Stimulated activated CD8-positive, alpha-beta memory T cell treated with anti-CD3 and anti-CD28 coated beads, Interleukin-7, amount 100 ng/mL, for 48 hours (primary cell): ENCODE measurements at regions not wholly inside any gene's neighbourhood (a gene's known extent, or its start where the extent isn't known, plus 50 kb on each side); places are given as distances from the start of the nearest gene placed in this dataset.
A peak's percentile ranks its signal among the peaks of the same experiment; 100 is the strongest.

Experiments used
- DNase-seq, 2 donors: peaks; one replicate each; pipeline ENCODE4 v3.0.0-alpha.2; 2020; ENCODE audit warnings: low read depth in 1 of 2; ENCODE audit errors: extremely low read depth in 1 of 2

DNA sequence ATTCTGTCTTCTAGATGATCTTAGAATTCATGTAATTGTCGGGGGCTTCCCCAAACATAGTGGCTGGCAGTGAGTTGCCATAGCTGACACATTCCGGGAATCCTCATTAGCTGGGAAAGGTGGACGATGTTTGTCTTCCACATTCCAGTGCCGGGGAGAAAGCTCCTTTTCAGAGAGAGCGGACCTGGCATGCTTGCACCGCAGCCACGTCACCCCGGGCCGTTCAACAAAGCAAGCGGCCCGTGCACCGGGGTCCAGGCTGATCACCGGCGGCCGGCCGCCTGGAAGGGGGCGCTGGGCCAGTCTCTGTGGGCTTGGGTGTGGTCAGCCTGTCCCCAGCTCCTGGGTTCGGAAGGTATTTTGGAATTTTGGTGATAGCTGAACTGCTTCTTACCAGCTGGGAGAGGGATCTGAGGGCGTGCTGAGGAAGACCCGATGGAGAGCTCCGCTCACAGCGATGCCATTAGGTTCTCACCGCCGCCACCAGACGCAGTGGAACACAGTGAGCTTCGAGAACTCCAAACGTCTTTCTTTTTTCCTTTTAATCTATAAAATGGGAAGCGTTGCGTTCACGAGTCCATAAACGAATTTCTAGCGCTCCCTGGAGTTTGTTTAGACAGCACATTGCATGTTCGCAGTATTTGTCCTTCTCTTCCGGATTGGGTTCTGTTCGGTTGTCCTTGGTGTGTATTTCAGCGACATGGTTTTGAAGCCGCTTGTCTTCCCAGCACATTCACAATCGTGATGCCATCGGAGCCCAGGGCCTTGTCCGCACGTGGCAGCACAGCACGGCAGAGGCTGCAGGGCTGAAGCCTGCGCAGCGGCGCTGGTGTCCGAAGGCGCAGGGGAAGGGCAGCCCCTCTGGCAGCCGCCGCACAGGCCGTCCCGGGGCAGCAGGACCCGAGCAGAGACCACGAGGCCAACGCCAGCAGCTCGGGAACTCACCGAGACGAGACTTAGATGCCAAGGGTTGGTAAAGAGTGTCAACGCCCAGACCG lies 557.6 kb downstream of the QKI start:
- DNase-seq, result no peak

DNA sequence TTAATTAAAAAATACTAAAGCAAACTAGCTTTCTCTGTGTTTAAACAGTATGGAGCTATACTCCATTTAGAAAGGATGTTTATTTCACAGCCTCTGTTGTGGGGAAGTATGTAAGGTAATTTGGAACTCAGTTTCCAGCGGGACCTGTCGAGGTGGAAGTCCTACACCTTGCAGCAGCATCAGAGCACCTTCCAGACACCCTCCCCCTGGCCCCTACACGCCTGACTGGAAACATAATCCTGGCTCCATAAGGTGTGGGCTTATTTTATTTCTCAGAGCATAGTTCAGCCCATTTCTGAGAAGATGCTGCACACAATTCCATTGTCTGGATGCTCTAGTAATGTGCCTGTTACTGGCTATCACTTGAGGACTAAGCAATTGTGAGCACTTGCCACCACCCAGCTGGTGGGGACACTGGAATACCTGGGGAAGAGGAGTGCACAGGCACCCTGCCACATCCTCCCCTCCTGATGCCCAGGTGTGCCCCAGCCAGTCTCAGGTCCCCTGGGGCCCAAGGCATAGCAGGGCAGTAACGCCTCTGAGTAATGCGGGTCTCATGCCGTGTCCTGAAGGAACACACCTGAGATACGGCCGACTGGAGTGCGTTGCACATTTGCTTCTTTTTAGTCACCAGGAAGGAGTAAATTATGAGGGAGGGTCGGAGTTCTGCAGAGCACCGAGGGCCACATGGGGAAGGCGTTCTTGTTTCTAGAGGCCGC lies 556.5 kb downstream of the QKI start:
- no peak for DNase-seq

DNA sequence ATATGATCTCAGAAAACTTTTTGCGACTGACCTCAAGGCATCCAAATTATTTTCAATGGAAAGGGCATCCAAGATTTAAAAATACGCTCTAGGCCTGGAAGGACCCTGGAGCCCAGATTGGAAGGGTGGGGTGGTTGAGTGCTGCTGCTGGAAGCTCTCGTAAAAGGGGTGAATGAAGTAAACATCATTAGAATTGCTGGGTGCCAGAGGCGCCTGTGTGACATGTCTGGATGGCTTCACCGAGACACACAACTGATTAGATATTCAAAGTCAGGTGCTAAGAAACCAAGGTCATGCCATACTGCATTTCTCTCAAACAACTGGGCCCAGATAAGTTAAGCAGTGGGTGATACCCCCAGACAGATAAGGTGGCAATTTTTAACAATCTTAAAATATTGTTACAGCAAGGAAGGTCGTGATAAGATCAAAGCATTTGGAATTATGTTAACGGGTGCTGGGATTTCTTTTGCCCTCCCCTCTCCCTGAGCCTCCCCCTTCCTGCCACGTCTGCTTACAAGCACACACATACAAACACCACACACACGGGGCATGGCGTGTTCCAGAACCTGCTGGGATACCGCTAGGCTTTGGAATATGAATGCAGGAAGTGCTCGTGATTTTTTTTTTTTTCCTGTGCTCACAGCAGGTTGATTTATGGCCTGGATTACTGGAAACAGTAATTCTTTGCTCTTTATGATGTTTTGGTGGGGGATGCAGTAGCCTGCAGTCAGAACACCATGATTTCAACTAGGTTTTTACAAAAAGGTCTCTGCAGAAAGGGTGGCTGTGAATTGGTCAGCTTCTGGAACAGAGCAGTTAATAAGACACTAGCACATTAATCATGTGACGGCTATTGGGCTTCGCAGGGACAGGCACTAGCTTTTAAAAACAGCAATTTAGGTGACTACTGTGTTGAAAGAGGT lies 551.2 kb downstream of the QKI start:
- DNase-seq, result no peak

DNA sequence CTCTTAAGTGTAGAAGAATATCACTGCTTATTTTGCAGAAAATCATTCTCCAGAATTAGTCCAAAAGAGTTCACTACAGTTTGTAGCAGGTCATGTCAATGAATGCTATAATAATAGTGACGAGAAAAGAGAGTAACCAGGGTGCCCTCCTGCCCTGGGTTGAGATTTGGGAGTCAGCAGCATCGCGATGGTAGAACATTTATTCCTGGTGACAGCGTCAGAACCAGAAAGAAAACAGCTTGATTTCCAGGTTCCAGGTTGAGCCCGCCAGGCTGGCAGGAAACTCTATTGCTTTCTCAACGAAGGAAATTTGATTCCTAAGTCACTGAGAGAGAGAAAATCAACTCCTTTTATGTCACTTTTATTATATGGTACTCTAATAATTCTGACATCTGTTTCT lies 550.3 kb downstream of the QKI start:
- DNase-seq, result no peak

DNA sequence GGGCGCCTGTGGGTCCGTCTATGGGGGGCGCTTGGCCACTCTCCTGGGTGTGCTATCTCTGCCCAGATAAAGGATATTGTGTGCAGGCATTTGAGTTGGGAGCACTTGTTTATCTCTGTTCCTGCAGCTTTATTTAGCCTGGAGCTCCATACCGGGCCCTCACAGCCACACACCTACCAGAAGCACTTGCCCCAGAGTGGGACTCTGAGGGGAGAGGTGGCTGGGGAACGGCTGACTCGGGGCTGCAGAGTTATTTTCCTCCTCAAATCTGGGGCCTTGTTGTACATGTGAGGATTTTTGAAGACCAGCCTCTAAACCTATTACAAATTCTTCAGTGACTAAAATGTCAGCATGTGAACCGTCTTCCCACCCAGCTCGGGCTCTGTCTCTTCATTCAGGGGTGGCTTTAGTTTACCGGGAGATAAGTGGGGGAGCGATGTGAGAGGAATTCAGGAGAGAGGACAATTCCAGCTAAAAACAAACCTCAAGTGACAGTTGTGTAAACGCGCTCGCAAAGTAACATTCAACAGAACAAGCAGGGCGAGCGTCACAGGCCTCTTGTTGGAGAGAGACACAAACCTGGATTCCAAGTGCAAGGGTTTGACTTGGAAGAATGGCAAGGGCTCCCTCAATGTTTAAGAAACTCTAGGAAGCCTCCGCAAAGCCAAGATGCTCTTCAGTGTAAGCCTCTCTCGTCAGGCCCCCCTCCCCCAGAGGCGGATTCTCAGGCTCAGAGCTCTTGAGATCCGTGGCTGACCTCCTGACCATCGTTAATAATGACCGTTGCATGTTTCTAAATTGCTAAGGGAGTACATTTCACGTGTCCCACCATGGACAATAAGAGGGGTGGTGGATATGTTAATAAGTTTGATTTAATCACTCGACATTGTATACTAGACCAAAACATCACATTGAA lies 548.9 kb downstream of the QKI start:
- DNase-seq, result no peak

DNA sequence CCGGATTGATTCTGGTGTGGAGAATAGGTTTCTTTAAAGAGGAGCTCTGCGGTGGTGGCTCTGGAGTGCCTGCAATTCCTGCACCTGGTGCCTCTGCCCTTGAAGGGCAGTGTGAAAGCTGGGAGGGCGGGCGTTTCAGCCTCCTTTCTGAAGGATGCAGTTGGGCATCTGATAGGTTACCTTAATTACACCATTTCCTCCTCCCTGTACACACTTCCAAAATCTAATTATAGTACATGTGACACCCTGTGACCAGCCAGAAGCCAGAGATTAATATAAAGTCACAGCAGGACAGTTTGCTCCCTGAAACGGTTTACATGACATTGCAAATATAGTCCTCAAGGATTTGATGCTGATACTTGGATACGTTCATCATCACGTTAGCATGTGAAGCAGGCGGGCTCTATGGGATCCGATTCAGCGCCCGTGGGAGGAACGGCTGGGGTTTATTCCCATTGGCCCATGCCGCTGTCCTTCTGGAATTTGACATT lies 548.2 kb downstream of the QKI start:
- DNase-seq, result no peak

DNA sequence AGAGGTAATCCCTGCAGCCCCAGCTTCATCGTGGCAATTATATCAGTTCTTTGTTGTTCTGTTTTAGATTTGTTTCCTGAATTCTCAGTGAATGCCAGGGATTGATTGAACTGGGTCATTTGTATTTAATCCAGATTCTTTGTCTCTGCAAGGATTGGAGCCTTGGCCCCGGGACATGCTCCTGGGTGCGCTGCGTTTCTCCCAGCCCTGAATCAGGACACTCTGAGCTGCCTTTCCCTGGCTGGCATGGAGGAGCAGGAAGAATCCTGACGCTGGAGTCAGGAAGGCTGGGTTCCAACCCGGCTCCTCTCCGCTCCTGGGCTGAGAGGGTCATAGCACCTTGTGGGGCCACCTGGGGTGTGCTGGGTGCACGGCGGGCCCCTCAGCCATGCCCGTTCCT lies 545.6 kb downstream of the QKI start:
- no peak for DNase-seq

DNA sequence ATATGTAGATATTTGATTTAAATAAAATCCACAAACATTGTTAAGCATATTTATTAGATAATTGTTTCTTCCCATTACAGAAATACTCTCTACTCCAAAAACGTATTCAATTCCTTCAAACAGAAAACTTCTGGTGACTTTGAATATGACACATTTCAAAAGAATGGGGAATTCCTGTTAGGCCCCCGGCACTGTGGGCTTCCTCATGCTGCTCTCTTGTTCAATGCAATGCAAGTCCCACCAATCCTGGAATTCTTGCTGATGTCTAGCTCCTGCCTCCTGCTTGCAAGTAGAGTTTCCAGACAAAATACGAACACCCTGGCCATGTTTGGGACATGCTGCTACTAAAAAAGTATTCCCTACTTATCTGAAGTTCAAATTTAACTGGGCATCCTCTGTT lies 544.1 kb downstream of the QKI start:
- no peak for DNase-seq

DNA sequence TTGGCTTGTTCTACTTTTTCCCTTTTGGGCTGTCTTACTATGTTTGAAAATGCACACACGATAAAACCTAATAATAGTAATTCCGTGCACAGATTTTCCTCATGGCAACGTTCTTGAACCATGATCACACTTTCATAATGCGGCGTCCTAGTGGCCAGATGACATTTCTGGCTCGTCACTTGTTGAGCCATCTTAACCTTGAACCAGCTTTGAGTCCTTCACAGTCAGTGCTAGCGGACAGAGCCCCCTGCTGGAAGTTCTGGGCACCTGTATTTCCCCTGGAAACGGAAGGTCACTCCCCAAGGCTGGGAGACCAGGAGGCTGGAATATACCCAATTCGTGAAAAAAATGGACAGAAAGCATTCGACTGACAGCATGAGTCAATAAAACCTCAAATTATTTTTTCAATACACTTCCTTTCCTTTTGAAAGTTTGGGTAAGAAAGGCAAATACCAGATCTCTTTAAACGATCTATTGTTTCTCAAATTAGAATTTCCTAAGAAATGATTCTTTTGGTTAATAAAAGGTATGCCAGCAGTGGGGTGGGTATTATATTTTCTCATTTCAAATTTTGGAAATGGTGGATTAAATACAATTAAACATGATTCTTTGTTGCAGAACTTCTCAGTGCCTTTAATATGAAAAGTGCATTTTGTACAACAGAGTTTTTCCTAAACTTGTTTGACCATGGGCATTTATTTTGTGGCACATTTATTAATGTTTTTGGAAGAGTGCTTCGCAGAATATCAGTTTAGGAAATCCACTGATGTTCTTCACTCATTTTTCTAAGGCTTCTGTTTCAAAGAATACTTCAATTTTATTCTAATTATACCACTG lies 542.3 kb downstream of the QKI start:
- DNase-seq, result peak; percentile 6 to 34

DNA sequence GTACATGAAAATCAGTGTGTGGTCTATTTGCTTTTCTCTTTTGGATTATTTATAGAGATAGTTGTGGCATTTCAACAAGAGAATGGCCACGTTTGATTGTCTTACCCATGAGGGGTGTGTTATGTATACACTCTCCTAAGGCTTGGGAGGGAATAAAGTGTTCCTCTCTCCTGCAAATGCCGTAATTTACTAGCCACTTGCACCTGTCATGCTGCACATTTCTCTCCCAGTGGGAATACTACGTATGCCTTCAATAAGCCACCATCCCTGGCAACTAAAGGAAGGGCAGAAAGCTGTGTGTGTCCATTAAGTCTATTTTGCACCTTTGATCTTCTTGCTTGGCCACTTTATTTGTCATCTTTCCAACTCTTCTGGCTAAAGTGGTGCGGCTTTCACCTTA lies 541.2 kb downstream of the QKI start:
- DNase-seq, result no peak

DNA sequence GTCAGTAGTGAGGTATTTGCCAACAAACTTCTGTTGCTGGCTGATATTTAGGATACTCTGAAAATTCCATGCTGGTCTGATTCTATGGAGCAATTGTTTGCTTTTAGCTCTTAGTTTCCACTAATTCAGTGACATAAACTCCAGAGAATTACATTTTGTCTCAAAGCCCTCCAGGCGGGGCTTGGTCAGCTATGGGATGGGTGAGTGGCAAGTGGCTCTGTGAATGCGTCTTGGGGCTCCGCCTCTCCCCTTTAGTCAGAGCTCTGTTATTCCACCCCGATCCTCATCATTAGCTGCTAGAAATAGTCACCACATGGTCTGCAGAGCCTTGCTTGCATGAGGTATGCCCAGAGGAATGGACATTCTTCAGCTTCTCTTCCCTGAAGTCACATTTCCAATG lies 540.6 kb downstream of the QKI start:
- DNase-seq, result no peak

DNA sequence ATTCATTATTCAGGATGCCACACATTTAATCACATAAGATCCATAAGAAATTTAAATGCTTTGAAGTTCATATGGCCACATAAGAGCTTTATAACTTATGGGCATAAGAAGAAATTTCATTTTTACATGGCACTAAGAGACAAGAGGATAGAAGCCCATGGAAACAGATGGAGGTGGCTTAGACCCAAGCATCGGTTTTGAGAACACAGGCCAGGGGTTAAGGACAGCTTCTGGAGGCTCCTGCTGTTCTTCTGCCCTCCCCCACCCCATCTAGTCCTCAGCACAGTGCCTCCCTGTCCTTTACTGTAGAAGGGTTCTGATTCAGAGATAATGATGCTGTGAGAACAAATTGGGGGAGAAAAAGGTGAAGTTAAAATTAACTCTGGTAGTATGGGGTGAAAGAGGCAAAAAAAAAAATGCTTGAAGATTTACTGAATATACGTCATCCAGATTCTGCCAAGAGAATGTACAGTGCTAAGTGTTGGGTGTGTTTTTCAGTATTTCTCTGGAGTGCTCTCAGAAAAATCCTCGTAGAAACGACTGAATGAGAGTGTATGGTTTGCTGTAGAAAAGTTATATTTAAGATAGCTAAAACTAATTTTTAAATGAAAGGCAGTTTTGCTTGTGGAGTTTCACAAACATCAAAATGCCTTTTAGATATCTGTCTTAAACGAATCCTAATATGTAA lies 539.7 kb downstream of the QKI start:
- DNase-seq, result no peak

DNA sequence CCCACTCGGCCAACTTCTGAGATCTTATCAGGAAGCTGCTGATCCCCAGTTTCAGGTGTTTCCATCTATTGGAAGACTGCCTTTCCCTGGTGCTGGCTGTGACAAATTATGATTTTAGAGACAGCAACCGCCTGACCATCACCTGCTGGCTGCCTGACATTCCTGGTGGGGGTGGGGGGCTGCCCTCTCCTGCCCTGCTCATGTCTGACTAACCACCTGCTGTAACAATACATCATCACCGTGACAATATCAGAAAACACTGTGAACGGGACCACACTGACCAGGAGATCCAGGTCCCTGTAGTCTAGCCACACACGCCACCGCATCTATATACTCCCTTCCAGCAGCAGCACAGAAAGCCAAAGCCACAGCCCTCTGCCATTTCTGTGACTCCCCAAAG lies 537.5 kb downstream of the QKI start:
- DNase-seq, result no peak

DNA sequence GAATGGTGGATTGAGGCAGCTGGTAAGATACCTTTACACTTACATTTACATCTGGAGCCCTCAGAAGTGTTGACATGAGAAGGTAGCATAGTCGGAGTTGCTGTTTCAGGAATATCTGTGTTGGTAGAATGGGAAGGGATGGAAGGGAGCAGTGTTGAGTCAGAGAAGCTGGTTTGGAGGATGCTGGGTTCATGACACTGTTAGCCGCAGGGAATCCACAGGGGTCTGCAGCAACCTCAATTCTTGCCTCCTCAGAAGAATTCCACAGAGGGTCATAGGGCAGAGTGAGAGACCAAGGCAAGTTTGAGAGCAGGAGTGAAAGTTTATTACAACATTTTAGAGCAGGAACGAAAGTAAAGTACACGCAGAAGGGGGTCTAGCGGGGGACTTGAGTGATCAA lies 536.8 kb downstream of the QKI start:
- no peak for DNase-seq

DNA sequence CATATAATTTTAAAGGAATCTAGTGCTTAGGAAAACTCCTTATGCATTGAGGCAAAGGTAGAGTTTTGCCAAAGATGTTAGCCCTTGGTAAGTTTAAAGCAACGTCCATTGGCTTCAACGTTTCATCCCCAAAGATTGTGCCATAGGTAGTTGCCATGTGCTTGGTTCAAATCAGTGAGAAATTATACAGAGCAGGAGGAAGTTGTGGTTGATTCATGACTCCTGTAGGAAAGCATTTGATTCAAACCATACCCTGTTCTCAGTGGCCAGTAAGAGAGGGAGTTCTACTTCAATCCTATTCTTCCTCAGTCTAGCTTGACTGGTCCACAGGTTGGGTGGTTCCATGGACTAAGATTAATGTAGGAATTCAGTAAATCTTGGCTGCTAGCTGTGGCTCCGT lies 535.6 kb downstream of the QKI start:
- no peak for DNase-seq

DNA sequence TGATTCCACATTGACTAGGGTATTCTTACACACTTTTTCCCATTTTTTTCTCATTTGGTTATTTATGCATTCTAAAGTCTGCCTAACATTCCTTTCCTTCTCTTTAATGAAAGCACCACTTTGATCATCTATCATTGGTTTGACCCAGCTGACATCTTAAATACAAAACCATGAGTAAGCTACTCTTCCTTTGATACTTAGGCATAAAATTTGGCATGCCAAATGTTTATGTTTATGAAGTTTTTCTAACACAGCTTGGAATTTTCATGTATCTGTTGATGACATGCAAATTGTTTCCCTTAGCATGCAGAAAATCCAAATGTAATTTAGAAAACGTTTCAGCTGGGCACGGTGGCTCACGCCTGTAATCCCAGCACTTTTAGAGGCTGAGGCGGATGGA lies 534.9 kb downstream of the QKI start:
- DNase-seq, result no peak

DNA sequence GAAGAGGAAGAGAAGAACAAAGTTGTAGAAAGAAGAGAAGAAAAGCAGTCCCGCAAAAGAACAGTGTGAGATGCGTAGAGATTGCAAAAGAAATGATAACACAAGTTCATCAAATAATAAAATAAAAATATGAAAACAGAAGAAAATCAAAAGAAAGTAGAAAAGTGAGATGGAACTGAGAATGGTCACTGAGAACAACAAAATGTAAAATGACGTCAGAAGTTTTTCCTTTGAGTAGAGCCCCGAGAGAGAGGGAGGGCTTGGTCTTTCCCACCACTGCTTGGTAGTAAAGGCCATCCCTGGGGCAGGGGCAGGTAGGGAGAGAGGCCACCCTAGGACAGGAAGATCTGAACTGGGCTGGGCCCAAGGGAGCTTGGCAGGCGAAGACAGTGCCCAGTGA lies 533.7 kb downstream of the QKI start:
- DNase-seq, result no peak

DNA sequence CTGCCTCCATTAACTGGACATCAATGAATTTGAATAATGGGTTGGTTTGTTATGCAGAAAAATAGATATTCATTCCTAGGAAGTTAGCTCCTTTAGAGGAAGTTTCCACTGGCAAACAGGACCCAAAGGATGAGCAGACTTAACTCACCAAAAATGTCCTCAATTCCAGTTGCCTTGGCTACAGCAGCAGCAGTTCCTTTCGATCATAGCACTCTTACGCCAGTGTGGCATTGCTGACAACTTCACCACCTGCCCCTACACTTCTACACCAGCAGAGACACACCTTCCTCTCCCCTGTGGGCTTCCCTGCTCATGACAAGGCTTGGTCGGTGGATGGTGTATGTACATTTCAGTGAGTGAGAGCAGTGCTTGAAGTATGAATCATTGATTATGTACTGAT lies 532.8 kb downstream of the QKI start:
- DNase-seq, result no peak
